ENCODE measurements at regions not wholly inside any gene's neighbourhood (a gene's known extent, or its start where the extent isn't known, plus 50 kb on each side); places are given as distances from the start of the nearest gene placed in this dataset.
A peak's percentile ranks its signal among the peaks of the same experiment; 100 is the strongest.
"Not testable (repeated sequence)": the region's sequence is repeated elsewhere in the genome, so short reads cannot be mapped to it uniquely, and the experiment has no call there.

- no peak for DNase-seq
Observed at GRCh38 chr9:104276709-104277245, 182.7 kb downstream of the SMC2 start.

- DNase-seq = no peak
Observed at GRCh38 chr9:104278929-104279496, 184.9 kb downstream of the SMC2 start.

GRCh38 chr9:104279535-104280177, 185.5 kb downstream of the SMC2 start:
- DNase-seq = no peak

GRCh38 chr9:104280178-104280560, 186.1 kb downstream of the SMC2 start:
- DNase-seq = no peak

GRCh38 chr9:104280711-104281110, 186.6 kb downstream of the SMC2 start:
- DNase-seq = no peak

GRCh38 chr9:104286187-104286586, 192.1 kb downstream of the SMC2 start:
- no peak for DNase-seq

- no peak for DNase-seq
Observed at GRCh38 chr9:104286799-104287198, 192.7 kb downstream of the SMC2 start.

- DNase-seq = no peak
Observed at GRCh38 chr9:104287253-104287878, 193.3 kb downstream of the SMC2 start.

- DNase-seq = no peak
Observed at GRCh38 chr9:104293877-104294276, 199.8 kb downstream of the SMC2 start.

GRCh38 chr9:104300124-104300523, 203.9 kb upstream of the OR13F1 start:
- no peak for DNase-seq

- DNase-seq = no peak
Observed at GRCh38 chr9:104301755-104302154, 202.3 kb upstream of the OR13F1 start.

- no peak for DNase-seq
Observed at GRCh38 chr9:104302775-104303174, 201.3 kb upstream of the OR13F1 start.

GRCh38 chr9:104304925-104305324, 199.1 kb upstream of the OR13F1 start:
- DNase-seq = no peak

- no peak for DNase-seq
Observed at GRCh38 chr9:104313396-104314110, 190.5 kb upstream of the OR13F1 start.

GRCh38 chr9:104316201-104317009, 187.7 kb upstream of the OR13F1 start:
- DNase-seq = not testable (repeated sequence)

- no peak for DNase-seq
Observed at GRCh38 chr9:104319198-104319597, 184.9 kb upstream of the OR13F1 start.

GRCh38 chr9:104319685-104320084, 184.4 kb upstream of the OR13F1 start:
- peak; percentile 37 to 46 for DNase-seq

- DNase-seq = no peak
Observed at GRCh38 chr9:104322596-104322995, 181.5 kb upstream of the OR13F1 start.

- not testable (repeated sequence) for DNase-seq
Observed at GRCh38 chr9:104323967-104324694, 179.9 kb upstream of the OR13F1 start.

GRCh38 chr9:104326912-104327311, 177.2 kb upstream of the OR13F1 start:
- no peak for DNase-seq

- DNase-seq = no peak
Observed at GRCh38 chr9:104329245-104329644, 174.8 kb upstream of the OR13F1 start.

GRCh38 chr9:104330841-104331240, 173.2 kb upstream of the OR13F1 start:
- DNase-seq = no peak

Data from SHP77 (cell line).